Endothelial cell of umbilical vein (primary cell): ENCODE measurements at regions not wholly inside any gene's neighbourhood (a gene's known extent, or its start where the extent isn't known, plus 50 kb on each side); places are given as distances from the start of the nearest gene placed in this dataset.

Experiments
- BruUV-seq: library from RNA; stranded (reverse); fragments of 400-500 nt; replicated peaks from 2 replicates; lab custom pipeline; 2021; lab: Mats Ljungman, UMichigan
- CTCF ChIA-PET: fragments of 300-600, 350-600 bp; sonication (Branson Sonifier 250); formaldehyde crosslinking; loops from one replicate; lab custom pipeline; 2021; ENCODE audit warnings: antibody characterized with exemption, inconsistent platforms; lab: Charles Lee
- POLR2A ChIA-PET: fragments of 300-600, 350-600 bp; sonication (Branson Sonifier 250); formaldehyde crosslinking; loops from one replicate; lab custom pipeline; 2021; ENCODE audit warnings: antibody characterized with exemption, inconsistent platforms; lab: Charles Lee
- DNase-seq: peaks from one replicate; pipeline ENCODE4 v3.0.0-alpha.2; 2011; ENCODE audit warnings: low read depth, low spot score
- FAIRE-seq: peaks from 2 replicates; lab custom pipeline; 2011; peaks lifted over from hg19 to GRCh38; lab: Jason Lieb, UNC
- H2AFZ ChIP-seq: 2 replicates; pipeline ENCODE4 v1.6.0; 2012; ENCODE audit warnings: low read depth, low read length, control low read depth, inconsistent platforms
- H3K27ac ChIP-seq: 2 replicates; pipeline ENCODE4 v1.5.1; 2011; ENCODE audit warnings: low read depth, mild to moderate bottlenecking, control low read depth, low read length, moderate library complexity; ENCODE audit not compliant: insufficient read depth
- H3K27me3 ChIP-seq, 2 experiments: 2 replicates each; pipeline versions ENCODE4 v1.6.0 to v1.6.1; 2011; ENCODE audit warnings: low read length in 2 of 2, mixed read lengths in 1 of 2; ENCODE audit not compliant: control insufficient read depth in 2 of 2, insufficient read depth in 2 of 2
- H3K36me3 ChIP-seq, 2 experiments: 2 replicates in 1 of 2; 3 replicates in 1 of 2; pipeline ENCODE4 v1.5.1; 2011; ENCODE audit warnings: low read length in 2 of 2, mild to moderate bottlenecking in 1 of 2, moderate library complexity in 1 of 2; ENCODE audit not compliant: control insufficient read depth in 2 of 2, insufficient read depth in 2 of 2; ENCODE audit errors: extremely low read depth in 1 of 2
- H3K4me1 ChIP-seq: 3 replicates; pipeline ENCODE4 v1.5.1; 2011; ENCODE audit warnings: mild to moderate bottlenecking, low read length; ENCODE audit not compliant: control insufficient read depth, insufficient read depth; ENCODE audit errors: extremely low read depth
- H3K4me2 ChIP-seq: 2 replicates; pipeline ENCODE4 v1.6.1; 2011; ENCODE audit warnings: low read length, control low read depth, mixed read lengths; ENCODE audit not compliant: insufficient read depth
- H3K4me3 ChIP-seq, 3 experiments: fragments of 200-600 bp in 1 of 3; sonication (generic), shearing (Covaris generic) in 1 of 3; replicated peaks in 1 of 3; 2 replicates each; pipeline ENCODE4 v1.5.1; 2011 to 2016; ENCODE audit warnings: control low read depth in 3 of 3, low read length in 3 of 3, mild to moderate bottlenecking in 2 of 3, inconsistent platforms in 1 of 3, low read depth in 1 of 3, moderate library complexity in 1 of 3; ENCODE audit not compliant: insufficient read depth in 1 of 3
- H3K79me2 ChIP-seq: 2 replicates; pipeline ENCODE4 v1.6.0; 2012; ENCODE audit warnings: low read length, inconsistent platforms; ENCODE audit not compliant: control insufficient read depth, insufficient read depth
- H3K9ac ChIP-seq: replicated peaks from 2 replicates; pipeline ENCODE3; 2011; ENCODE audit warnings: low read length, control low read depth; ENCODE audit not compliant: insufficient read depth; ENCODE audit errors: extremely low read depth
- H3K9me1 ChIP-seq: replicated peaks from 3 replicates; pipeline ENCODE4 v1.6.0; 2011; ENCODE audit warnings: mild to moderate bottlenecking, low read length; ENCODE audit not compliant: control insufficient read depth, insufficient read depth; ENCODE audit errors: extremely low read depth
- H3K9me3 ChIP-seq: replicated peaks from 2 replicates; pipeline ENCODE4 v1.5.1; 2012; ENCODE audit warnings: low read length, inconsistent platforms; ENCODE audit not compliant: control insufficient read depth, insufficient read depth
- H4K20me1 ChIP-seq: replicated peaks from 2 replicates; pipeline ENCODE3; 2011; ENCODE audit warnings: mild to moderate bottlenecking, low read length; ENCODE audit not compliant: control insufficient read depth, insufficient read depth; ENCODE audit errors: extremely low read depth
- EZH2 ChIP-seq: IDR thresholded peaks from 2 replicates; pipeline ENCODE4 v1.6.1; 2012; ENCODE audit warnings: borderline replicate concordance, low read depth, mild to moderate bottlenecking, moderate library complexity, low read length, inconsistent platforms; ENCODE audit not compliant: severe bottlenecking
- FOS ChIP-seq: IDR thresholded peaks from 2 replicates; pipeline ENCODE4 v1.6.1; 2011; ENCODE audit warnings: mild to moderate bottlenecking, low read length, moderate library complexity, borderline replicate concordance; ENCODE audit not compliant: insufficient read depth
- GATA2 ChIP-seq: IDR thresholded peaks from 2 replicates; pipeline ENCODE4 v1.7.0; 2011; ENCODE audit warnings: low read depth, mild to moderate bottlenecking, moderate library complexity, mixed read lengths, low read length; ENCODE audit not compliant: insufficient read length, insufficient read depth
- JUN ChIP-seq: IDR thresholded peaks from 2 replicates; pipeline ENCODE4 v1.6.1; 2011; ENCODE audit warnings: borderline replicate concordance, low read depth; ENCODE audit not compliant: insufficient read length, insufficient read depth
- MYC ChIP-seq: IDR thresholded peaks from one replicate; pipeline ENCODE4 v1.6.1; 2011; ENCODE audit warnings: mild to moderate bottlenecking, low read depth, low read length
- POLR2A ChIP-seq: IDR thresholded peaks from 2 replicates; pipeline ENCODE4 v1.6.1; 2012; ENCODE audit warnings: low read depth, mild to moderate bottlenecking, control low read depth, low read length
- POLR2AphosphoS5 ChIP-seq: IDR thresholded peaks from 2 replicates; pipeline ENCODE4 v1.6.1; 2012; ENCODE audit warnings: low read depth, mild to moderate bottlenecking, control low read depth, low read length, moderate library complexity; ENCODE audit not compliant: insufficient read depth
- dilution Hi-C: fragments of 300-500 bp; cut with MboI; formaldehyde crosslinking; loops from one replicate; pipeline ENCODE4 v1.15.0; 2019; ENCODE audit warnings: low sequenced_read_pairs; ENCODE audit not compliant: extremely low pct_ligation_motif_present
- intact Hi-C: fragments of 100-400 bp; cut with micrococcal nuclease; formaldehyde crosslinking; loops from one replicate; pipeline ENCODE4 v1.10.0; 2022
- TF ChIP-seq, protein P1 (sequence below): IDR thresholded peaks from 2 replicates; pipeline ENCODE4 v1.6.1; 2011; ENCODE audit not compliant: insufficient read depth, insufficient read length
- TF ChIP-seq, protein P2 (sequence below), 2 donors: IDR thresholded peaks; 1 replicate in 1 of 2; 2 replicates in 1 of 2; pipeline ENCODE4 v1.5.1; 2011; ENCODE audit warnings: low read length in 2 of 2, mild to moderate bottlenecking in 2 of 2, moderate library complexity in 2 of 2, control low read depth in 1 of 2, inconsistent platforms in 1 of 2, low read depth in 1 of 2; ENCODE audit not compliant: insufficient read depth in 1 of 2; ENCODE audit errors: extremely low read depth in 1 of 2

DNA sequence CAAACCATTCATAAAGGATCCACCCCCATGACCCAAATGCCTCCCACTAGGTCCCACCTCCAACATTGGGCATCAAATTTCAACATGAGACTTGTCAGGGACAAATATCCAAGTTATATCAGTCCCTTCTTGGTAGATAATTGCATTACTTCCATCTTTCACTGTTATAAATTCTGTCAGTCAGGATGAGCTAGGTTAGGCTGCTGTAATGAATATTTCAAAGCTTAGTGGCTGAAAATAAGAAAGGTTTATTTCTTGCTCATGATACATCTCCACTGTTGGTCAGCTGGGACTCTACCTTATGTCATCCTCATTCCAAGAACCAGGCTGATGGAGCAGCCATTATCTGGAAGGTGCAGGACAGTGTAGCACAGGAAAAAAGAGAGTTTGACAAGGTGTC is 50.3 kb upstream of the TMC5 start:
- Histone ChIP-seq H3K36me3 (no peaks in the 10 kb centered on the region), H3K9ac (no peak overlapping the region), H2AFZ (no peak overlapping the region), H3K79me2 (no peaks in the 10 kb centered on the region), H3K4me3 (no peak overlapping the region), H4K20me1 (no peaks in the 10 kb centered on the region), H3K27me3 (no peaks in the 10 kb centered on the region), H3K4me2 (no peak overlapping the region), H3K4me1 (no peaks in the 10 kb centered on the region), H3K9me1 (no peaks in the 10 kb centered on the region), H3K9me3 (no peaks in the 10 kb centered on the region), H3K27ac (no peak overlapping the region)
- no peak for FAIRE-seq
- ChIA-PET CTCF (no interaction called here), POLR2A (no interaction called here)
- no peak for DNase-seq
- TF ChIP-seq JUN (no peak), FOS (no peak), POLR2AphosphoS5 (no peak), MYC (no peak), GATA2 (no peak), EZH2 (no peak), POLR2A (no peak)
- TF ChIP-seq, protein P1, sequence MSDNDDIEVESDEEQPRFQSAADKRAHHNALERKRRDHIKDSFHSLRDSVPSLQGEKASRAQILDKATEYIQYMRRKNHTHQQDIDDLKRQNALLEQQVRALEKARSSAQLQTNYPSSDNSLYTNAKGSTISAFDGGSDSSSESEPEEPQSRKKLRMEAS = no peak
- TF ChIP-seq, protein P2, sequence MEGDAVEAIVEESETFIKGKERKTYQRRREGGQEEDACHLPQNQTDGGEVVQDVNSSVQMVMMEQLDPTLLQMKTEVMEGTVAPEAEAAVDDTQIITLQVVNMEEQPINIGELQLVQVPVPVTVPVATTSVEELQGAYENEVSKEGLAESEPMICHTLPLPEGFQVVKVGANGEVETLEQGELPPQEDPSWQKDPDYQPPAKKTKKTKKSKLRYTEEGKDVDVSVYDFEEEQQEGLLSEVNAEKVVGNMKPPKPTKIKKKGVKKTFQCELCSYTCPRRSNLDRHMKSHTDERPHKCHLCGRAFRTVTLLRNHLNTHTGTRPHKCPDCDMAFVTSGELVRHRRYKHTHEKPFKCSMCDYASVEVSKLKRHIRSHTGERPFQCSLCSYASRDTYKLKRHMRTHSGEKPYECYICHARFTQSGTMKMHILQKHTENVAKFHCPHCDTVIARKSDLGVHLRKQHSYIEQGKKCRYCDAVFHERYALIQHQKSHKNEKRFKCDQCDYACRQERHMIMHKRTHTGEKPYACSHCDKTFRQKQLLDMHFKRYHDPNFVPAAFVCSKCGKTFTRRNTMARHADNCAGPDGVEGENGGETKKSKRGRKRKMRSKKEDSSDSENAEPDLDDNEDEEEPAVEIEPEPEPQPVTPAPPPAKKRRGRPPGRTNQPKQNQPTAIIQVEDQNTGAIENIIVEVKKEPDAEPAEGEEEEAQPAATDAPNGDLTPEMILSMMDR (IDR thresholded peaks at IDR 0.05; ENCODE audit: extremely low read depth in 1 of 2, insufficient read depth in 1 of 2, low read depth in 1 of 2, low read length in 2 of 2) = no peak
- dilution Hi-C loops (no loop called here), intact Hi-C loops (no loop called here)
- BruUV-seq = no TSS peak
